Stimulated activated CD4-positive, alpha-beta T cell treated with anti-CD3 and anti-CD28 coated beads, Interleukin-2, amount 100 ng/mL, for 4 hours (primary cell): ENCODE measurements at regions not wholly inside any gene's neighbourhood (a gene's known extent, or its start where the extent isn't known, plus 50 kb on each side); places are given as distances from the start of the nearest gene placed in this dataset.

Source experiments
- DNase-seq: peaks from one replicate; pipeline ENCODE4 v3.0.0-alpha.2; 2020; ENCODE audit warnings: low read depth

DNA sequence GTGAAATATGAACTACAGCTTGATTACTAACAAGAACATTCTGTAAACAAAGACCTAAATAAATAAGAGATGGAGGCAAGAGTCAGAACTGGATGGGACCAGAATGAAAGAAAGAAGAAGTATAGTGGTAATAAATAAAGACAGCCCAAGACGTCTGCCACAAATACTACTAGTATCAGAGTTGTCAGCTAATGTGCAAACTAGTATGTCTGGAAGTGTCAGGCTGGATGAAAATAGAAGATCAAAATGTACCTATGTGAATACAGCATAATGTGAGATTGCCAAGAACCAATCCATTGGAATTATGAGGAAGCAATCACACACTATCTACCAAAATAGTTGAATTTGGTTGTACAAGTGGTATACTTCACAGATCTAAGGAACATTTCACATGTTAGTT lies 353.0 kb downstream of the BTG1 start:
- no peak for DNase-seq

DNA sequence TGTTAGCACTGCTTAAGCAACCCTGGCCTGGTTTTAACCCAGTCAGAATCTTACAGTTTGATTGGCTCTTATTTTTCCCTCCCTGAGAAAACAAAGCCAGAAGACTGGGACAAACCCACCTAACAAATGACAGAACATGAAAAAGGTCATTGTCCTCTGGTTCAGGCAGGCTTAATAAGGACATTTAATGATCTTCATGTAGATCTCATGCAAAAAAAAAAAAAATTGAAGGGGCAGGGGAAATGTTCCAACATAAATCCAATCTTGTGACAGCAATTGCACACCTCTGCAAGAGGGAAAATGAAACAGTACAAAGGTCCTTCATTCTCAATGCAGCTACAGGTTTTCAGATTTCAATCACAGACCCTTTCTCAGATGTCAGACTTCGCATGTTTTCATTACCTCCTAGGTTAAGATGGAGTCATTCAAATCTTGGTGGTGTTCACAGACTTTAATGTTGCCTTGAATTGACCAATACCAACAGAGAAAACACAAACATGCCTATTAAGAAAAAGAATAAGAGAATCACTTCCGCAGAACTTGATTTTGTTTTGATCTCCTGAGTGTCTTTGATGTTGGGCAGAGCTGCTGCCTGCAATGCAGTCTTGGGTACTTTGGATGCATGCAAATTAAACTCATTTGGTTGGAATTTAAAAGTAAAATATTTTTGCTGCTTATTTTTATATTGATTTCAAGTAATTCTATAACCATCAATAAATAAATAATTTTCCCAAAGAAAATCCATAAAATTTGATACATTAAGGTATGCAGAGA lies 359.0 kb downstream of the BTG1 start:
- no peak for DNase-seq

DNA sequence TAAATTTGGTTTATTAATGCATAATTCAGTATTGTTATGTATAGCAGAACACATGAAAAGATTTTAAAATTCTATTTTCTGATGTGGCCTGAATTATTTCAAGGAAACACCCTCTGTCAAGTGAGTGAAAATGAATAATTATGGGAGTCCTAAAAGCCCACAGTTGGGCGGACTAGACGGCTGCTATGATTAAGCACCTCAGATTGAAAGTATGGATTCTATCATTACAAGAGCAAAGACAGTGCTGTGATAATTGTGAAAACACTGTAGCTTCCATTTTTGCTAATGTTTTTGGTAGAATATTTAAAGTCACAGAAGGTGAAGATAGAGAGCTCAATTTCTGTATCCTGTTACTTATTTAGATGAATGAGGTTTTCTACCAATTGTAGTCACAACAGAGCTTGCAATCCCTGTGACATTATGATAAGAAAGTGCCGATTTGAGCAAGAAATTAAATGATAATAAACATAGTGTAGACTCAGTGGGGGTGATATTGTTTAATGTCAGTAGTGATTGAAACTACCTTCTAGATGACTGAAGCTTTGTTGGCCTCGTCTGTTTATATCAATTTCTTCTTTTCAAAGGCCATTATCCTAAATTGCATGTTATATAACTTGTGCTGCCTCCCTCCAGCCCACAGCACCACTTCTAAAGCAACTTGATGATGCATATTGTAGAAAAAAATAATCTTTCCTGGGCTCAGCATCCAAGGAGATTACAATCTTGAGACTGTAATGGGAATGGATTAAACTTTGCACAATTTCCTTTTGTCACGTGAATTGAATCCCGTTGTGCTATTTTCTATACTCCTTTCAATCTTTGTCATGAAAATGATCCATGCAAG lies 359.8 kb downstream of the BTG1 start:
- no peak for DNase-seq

DNA sequence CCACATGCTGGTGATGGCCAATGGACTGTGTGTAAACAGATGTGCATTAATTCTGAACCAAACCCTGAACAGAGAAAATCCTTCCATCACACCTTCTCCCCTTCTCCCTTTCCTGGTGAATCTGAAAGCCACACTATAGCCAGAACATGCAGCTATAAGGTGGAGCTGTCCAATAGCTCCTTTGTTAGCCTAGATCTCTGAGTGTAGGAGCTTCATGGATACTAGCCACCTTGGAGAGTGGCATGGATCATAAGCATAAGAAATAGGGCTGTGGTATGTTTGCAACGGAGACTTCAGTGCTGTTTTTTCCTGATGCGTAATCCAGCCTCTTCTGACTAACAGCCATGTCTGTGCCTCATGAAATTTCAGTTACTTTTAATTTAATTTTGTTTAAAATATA lies 364.5 kb downstream of the BTG1 start:
- DNase-seq, result no peak

DNA sequence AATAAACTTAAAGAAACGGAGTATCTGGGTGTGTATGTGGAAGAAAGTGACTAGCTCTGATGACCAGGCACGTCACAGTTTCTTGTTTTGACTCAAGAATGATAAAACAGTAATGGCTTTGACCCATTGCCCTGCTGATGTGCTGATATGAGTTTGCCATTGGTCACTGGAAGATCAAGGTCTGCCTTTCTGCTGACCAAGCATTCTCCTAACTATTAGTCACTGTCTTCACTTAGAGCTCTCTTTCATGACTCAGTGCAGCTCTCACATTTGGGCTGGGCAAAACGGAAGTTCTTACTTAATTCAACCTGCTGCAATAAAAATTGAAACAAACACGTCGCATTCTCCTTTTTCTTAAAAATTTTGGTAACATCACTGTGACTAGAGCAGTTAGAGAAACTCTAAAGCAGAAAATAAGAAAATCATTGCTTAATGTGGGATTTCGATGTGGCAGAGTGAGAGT lies 366.7 kb downstream of the BTG1 start:
- DNase-seq, result peak; percentile 44

DNA sequence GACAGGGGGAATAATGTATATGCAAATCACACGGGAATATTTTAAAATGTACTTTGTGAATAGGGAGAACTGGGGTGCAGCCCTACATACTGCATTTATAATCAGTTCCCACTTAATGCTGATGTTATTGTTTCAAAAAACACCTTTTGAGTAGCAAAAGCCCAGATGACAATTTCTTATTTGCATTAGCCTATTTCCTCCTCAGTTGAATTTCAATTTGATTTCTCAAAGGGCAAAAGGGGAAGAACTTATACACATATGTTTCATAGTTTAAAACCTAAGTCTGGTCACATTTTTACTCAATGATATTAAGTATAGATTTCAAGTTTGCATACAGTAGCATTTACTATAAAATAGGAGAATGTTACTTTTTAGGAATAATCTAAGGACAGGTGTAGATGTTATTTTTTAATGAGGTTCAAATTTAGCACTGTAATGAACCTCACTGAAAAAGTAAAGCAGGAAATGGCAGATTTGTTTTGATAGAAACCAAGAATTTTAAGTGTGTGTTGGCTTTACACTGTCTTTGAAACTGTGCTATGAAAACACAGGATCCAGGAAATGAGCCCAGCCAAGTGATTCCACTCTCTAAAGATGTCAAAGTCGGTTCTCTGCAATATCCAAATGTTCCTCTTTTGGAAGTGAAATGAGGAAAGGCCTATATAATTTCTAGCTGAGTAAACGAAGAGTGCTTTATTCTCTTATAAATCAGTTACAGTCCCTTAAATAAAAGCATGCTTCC lies 367.4 kb downstream of the BTG1 start:
- DNase-seq, result no peak

DNA sequence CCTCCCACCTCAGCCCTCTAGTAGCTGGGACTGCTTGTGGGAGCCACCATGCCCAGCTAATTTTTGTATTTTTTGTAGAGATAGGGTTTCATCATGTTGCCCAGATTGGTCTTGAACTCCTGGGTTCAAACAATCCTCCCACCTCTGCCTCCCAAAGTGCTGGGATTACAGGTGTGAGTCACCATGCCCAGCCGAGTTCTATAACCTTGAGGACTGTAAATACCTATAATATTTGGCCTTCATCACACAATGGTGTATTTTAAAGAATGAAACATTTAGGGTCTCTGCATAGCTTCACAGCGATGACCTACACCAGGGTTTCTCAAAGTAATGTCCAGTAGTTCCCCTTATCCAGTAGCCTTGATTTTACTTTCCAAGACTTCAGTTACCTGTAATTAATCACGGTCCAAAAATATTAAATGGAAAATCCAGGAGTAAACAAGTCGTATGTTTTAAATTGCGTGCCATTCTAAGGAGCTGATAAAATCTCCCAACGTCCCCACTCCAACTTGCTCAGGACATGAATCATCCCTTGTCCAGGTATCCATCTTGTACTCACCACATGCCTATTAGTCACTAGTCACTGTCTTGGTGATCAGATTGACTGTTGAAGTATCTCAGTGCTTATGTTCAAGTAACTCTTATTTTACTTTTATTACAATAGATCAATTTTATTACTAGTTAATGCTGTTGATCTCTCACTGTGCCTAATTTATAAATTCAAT lies 368.2 kb downstream of the BTG1 start:
- DNase-seq, result no peak

DNA sequence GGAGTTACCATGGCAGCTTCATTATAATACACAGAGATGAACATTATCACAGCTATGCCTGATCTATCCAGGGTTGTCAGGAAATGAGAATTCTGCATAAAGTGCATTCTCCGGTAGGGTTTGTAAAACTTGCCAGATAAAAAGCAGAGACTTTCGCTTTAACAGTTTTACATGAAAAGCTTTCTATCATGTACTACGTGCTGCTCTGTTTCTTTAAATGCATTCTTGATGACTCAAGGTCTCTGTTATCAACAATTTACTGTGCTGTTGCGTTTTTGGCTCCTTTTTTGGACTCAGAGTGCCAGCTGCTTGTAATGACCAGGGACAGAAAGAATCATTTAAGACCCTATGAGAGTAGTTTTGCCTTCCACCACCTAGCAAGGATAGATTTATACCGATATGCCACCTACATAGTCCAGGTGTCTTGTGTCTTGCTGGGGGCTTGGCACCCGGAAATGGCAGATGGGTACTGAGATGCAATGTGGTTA lies 371.2 kb downstream of the BTG1 start:
- no peak for DNase-seq

DNA sequence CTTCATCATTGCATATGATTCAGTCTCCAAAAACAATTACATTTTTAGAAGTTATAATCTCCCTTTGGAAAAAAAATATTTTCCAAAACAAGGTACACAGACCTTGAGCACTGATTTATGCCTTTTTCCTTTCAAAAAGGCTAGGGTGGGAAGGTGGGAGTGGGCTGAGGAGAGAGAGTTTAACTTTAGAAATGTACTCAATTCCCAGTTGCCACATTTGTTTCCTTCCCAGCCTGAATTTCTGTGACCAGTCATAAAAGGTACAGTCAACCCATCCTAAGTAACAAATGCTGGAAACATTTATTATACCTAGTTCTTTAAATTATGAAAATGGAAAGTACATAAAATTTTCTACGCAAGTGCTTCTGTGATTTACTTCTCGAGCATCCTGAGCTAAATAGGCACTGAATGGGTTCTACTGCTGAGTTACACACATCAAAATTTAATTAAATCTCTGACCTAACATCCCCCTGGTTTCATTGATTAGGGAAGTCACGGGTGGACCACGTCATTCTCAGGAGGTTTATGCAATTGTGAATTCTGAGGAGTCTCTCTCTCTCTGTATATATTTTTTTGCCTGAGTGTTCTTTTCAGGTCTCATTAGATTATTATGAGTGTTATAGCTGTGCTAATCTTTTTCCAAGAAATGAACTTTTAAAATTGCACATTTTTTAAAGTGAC lies 371.8 kb downstream of the BTG1 start:
- no peak for DNase-seq

DNA sequence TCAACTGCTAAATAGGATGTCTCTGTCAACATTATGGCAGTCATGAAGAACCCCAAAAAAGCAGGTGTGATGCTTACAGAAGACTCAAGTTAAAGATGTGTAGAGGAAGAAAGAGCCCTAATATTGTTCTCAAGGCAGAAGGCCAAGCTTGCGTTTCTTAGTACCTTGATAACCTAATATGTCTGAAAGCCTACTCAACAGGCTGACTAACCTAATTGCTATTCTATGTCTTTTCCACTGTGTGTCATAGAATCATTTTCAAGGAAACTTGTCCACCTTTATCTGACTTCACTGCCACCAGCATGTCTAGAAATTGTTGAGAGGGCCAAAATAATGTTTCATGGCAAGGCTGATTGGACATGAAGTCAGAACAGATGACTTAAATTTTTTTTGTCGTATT lies 373.2 kb downstream of the BTG1 start:
- no peak for DNase-seq

DNA sequence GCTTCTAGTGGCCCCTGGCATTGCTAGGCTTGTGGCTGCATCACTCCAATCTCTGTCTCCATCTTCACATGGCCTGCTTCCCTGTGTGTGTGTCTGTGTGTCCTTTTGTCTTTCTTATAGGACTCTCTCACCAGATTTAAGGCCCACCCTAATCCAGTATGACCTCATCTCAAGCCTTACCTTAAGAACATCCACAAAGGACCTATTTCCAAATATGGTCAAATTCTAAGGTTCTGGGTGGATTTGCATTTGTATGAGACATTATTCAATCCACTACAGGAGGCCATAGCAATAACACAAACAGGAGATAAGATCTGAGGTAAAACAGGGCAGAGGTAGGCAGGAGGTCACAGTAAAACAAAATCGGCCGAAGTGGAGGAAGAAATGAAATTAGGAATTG lies 375.9 kb downstream of the BTG1 start:
- DNase-seq, result no peak

DNA sequence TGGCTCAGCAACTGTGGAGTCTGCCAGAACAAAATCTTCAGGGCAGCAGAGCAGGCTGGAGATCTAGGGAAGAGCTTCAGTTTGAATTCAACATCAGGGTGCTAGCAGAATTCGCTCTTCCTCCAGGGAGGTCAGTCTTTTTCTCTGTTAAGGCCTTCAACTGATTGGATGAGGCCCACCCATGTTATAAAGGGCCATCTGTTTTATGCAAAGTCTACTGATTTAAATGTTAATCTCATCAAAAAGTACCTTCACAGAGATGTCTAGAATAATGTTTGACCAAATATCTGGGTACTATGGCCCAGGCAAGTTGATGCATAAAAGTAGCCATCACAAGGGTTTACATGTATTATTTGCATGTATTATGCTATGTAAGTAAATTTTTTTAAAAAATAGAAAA lies 378.4 kb downstream of the BTG1 start:
- DNase-seq, result no peak

DNA sequence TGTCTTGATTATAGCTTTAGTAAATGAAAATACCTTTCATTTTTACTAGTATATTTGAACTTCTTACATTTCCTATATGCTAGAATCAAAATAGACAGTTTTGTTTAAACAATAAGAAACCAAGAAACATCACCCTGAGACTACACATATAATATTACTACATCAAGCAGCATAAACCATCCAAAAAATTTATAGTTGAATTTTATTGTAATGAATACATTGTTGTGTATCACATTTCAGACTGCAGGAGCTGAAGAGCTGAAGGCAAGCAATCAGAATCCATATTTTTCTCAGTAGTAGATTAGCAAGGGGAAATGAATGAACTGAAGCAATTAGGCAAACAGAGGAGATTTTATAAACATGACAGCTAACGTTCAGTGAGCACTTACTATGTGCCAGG lies 379.2 kb downstream of the BTG1 start:
- no peak for DNase-seq

DNA sequence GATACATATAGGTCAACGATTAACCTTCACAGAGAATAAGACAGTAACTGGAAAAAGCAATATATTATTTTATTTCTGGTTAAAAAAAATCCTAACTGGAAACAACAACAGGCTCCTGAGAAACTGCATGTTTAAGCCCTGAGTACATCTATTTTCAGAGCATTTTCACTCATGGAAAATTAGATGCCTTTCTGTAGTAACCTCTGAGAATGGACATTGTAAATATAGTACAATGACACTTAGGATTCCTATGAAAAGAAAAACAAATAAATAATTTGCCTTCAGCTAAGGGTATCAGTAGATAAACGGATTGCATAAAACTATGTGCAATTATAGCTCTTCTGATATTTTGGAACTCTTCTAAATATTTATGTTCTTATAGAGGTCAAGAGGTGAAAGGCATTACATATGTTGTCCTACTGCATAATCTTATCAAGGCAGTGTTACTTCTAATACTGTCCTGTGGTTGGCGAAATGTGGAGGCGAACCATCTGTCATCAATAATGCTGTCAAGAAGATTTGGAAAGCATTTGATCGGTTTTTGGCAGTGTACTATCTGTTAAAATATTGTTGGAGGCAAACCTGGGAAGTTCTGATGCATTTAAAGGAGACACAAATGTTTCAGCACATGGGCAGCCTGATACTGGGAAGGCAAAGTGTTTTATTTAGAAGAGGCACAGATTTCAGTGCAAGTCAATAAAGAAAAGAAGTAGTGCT lies 381.8 kb downstream of the BTG1 start:
- DNase-seq, result no peak

DNA sequence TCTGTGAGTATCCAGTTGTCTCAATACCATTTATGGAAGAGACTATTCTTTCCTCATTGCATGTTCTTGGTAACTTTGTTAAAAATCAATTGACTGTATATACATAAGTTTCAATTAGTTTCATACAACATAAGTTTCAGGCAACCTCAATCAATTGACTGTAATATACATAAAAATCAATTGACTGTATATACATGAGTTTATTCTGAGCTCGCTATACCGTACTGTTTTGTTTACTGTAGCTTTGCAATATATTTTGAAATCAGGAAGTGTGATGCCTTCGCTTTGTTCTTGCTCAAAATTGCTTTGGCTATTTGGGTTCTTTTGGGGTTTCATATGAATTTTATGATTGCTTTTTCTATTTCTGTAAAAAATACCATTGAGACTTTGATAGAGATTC lies 392.0 kb downstream of the BTG1 start:
- no peak for DNase-seq

DNA sequence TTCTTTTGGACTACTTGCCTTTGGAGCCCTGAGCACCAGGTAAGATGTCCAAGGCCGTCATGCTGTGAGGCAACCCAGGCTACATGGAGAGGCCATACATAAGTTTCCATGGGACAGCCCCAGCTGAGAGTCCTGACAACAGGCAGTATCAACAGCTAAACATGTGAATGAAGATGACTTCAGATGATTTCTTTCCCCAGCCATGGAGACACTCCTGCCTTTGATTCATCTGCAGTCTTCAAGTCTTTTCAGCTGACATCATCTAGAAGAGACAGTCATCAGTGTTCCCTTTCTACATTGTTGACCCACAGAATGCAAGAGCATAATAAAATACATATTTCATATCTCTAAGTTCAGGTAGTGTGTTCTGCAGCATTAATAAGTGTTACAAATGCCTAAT lies 398.7 kb downstream of the BTG1 start:
- no peak for DNase-seq

DNA sequence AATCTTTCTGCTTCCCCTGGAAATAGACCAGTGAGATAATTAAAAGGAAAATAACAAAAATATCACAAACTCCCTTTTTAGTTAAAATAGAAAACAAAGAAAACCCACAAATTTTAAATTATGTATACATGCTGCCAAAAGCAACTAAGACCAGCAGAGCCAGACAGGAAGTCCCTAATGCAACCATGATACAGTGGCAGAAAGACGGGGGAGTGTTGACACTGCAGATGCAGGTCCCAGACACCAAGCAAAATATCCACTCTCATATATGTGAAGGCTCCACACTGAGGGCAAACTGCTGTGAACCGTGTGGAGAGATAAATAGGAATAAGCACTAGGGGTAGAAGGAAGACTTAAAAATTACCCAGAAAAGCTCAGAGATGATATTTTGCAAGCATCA lies 401.0 kb downstream of the BTG1 start:
- no peak for DNase-seq

DNA sequence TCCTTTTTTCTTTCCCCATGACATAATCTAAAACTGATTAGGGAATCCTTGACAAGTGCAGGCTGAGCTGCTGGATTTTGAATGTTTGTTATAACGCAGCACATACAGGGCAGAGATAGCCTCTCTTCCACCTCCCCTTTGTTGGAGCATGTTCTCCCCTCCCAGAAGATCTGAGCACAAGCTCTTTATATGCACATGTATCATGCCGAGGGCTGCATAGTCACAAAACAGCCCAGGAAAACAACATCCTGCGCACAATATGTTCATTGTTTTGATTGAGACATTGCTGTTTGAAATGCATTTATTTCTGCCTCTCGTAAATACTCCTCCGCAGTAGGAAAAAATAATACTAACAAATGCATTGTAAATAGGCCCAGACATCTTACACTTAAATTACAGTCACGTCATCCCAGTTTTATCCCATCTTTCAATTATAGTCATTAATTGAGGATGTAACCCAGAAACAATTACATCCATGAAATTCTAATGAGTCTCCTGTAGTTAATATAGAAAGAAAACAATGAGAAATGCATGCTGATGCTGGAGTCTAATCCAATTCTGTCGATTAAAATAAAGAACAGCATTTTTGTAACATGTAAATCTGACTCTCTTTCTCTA lies 401.8 kb downstream of the BTG1 start:
- DNase-seq, result no peak

DNA sequence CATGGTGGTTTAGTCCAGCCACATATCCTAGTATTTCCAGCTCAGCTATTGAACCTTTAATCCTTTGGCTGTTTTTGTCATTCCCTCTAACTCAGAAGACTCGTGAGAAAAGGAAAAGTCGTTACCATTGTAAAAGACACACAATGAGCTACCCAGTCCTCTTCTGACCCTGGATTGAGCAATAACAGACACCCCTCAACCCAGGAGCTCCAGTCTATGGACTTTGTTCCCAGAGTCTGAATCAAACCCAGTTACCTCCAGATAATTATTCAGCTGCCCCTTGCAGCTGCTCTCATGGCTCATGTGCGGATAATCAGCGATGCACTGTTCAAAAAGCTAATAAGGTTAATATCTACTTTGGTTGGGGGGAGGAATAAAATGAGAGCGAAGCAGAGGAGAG lies 402.4 kb downstream of the BTG1 start:
- DNase-seq, result no peak

DNA sequence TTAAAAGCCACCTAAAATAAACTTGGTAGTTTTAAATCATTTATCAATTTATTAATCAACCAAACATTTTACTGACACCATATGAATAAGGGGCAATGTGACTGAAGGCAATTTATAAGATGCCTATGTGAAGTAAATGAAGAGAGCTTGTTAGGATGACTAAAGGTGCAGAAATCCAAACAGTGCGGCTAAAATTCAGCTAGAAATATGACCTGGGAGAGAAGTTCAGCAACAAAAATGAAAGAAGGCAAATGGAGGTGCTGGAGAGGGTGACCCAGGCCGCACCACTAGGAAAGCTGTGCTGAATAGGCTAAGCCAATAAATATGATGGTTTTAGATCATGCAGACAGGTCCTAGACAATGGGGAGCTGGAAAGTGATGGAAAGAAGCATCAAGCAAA lies 403.7 kb downstream of the BTG1 start:
- no peak for DNase-seq
